ENCODE measurements at regions not wholly inside any gene's neighbourhood (a gene's known extent, or its start where the extent isn't known, plus 50 kb on each side); places are given as distances from the start of the nearest gene placed in this dataset.

DNA sequence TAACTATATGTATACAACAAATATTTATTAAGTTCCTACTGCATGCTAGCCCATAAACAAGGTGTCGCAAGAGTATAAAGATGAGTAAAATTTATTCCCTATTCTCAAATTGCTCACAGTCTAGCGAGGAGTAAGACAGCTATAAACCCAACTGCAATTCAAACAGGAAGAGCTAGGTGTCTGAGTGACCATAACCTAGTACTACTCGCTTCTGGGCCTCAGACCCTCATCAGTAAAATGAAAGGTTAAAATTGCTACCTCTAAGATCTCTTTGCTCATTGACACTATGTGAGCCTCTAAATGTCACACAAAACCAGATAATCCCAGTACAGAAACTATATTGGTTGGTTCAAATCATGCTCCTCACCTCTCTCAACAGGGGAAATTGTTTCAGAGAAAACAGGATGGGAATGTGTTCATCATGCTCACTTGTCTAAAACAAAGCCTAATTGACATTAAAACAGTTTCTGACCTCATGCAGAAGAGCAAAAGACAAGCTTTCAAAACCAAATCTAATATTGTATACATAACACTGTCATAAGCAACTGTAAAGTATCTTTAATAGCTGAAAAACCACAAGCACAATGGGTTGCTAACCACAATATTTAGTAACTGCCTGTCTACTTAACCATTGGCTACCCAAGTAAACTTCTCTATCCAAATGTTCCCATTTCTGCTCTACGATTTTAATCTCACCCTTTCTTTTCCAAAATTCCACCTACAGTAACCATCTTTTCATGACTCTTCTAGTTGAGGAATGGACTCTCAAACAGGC, 264.6 kb upstream of the FMR1 start:
- no peak overlapping the region for H3K27ac ChIP-seq
- no peaks in the 10 kb centered on the region for H3K36me3 ChIP-seq (ENCODE audit: insufficient read depth in 1 of 2, low read depth in 1 of 2)
- ATAC-seq = no peak
- H3K27me3 ChIP-seq (ENCODE audit: insufficient read depth in 3 of 3, low read length in 2 of 3) = no peaks in the 10 kb centered on the region
- no peaks in the 10 kb centered on the region for H3K4me1 ChIP-seq
- 68 to 75% (median 73%) methylated on average over 4 of the region's 4 CpGs for WGBS, 3 donors
- DNase-seq = no peak
- TF ChIP-seq, protein P1, sequence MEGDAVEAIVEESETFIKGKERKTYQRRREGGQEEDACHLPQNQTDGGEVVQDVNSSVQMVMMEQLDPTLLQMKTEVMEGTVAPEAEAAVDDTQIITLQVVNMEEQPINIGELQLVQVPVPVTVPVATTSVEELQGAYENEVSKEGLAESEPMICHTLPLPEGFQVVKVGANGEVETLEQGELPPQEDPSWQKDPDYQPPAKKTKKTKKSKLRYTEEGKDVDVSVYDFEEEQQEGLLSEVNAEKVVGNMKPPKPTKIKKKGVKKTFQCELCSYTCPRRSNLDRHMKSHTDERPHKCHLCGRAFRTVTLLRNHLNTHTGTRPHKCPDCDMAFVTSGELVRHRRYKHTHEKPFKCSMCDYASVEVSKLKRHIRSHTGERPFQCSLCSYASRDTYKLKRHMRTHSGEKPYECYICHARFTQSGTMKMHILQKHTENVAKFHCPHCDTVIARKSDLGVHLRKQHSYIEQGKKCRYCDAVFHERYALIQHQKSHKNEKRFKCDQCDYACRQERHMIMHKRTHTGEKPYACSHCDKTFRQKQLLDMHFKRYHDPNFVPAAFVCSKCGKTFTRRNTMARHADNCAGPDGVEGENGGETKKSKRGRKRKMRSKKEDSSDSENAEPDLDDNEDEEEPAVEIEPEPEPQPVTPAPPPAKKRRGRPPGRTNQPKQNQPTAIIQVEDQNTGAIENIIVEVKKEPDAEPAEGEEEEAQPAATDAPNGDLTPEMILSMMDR (IDR thresholded peaks at IDR 0.05) = no peak
- H3K4me3 ChIP-seq = no peak overlapping the region
- intact Hi-C loops (cut with DNase I) = no loop called here
- H3K9me3 ChIP-seq = no peaks in the 10 kb centered on the region

DNA sequence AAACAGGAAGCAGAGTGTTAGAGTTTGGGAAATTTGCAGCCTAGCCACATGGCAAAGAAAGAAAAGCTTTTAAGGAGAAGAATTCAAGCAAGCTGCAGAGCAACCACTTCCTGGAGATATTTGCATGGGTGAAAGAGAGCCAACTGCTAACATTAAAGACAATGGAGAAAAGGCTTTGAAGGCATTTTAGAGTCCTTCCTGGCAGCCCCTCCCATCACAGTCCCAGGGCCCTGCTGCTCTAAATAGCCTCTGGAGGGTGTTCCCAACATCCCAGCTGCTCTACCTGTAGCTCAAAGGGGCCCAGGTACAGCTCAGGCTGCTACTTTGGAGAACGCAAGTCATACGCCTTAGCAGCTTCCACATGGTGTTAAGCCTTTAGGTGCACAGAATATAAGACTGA, 235.9 kb upstream of the FMR1 start:
- intact Hi-C loops (cut with DNase I) = no loop called here
- Histone ChIP-seq H3K27ac (no peak overlapping the region), H3K27me3 (ENCODE audit: insufficient read depth in 3 of 3, low read length in 2 of 3) (no peaks in the 10 kb centered on the region), H3K4me1 (no peaks in the 10 kb centered on the region), H3K4me3 (no peak overlapping the region), H3K36me3 (ENCODE audit: insufficient read depth in 1 of 2, low read depth in 1 of 2) (no peaks in the 10 kb centered on the region), H3K9me3 (no peaks in the 10 kb centered on the region)
- TF ChIP-seq, protein P1 (IDR thresholded peaks at IDR 0.05) = no peak
- DNase-seq = no peak
- WGBS, 3 donors = 94 to 97% (median 95%) methylated on average over 2 of the region's 2 CpGs
- no peak for ATAC-seq

DNA sequence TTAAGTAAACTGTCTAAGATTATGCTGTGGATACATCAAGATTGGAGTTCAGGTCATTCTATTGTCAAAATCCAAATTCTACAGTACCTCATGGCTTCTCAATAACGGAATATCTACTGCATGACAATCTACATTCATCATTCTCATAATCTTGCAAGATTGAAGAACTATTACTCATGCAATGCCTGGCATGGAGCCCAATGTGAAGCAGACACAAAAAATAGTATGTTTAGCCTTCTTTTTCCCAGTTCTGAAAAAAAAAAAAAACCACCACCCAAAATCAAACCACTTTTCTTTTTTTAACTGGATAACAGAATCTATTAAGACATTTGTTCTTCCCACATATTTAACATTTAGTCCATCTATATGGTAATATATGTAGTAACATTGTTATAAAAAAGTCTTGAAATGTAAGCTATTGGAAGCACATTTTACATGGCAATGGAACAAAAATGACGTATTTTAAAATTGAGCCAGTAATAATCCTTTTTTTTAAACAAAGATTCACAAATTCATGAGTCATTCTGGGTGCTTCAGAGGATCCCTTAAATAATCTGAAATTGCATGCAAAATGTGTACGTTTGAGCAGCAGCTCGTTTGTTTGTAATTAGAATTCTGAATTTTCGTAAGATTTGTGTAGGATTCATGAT, 232.2 kb upstream of the FMR1 start:
- TF ChIP-seq, protein P1 (IDR thresholded peaks at IDR 0.05) = no peak
- WGBS, 3 donors = 48 to 72% (median 67%) methylated on average over 5 of the region's 5 CpGs
- H3K9me3 ChIP-seq = no peaks in the 10 kb centered on the region
- H3K36me3 ChIP-seq (ENCODE audit: insufficient read depth in 1 of 2, low read depth in 1 of 2) = no peaks in the 10 kb centered on the region
- H3K4me3 ChIP-seq = no peak overlapping the region
- intact Hi-C loops (cut with DNase I) = no loop called here
- H3K4me1 ChIP-seq = no peaks in the 10 kb centered on the region
- no peaks in the 10 kb centered on the region for H3K27me3 ChIP-seq (ENCODE audit: insufficient read depth in 3 of 3, low read length in 2 of 3)
- no peak for ATAC-seq
- no peak for DNase-seq
- no peak overlapping the region for H3K27ac ChIP-seq

DNA sequence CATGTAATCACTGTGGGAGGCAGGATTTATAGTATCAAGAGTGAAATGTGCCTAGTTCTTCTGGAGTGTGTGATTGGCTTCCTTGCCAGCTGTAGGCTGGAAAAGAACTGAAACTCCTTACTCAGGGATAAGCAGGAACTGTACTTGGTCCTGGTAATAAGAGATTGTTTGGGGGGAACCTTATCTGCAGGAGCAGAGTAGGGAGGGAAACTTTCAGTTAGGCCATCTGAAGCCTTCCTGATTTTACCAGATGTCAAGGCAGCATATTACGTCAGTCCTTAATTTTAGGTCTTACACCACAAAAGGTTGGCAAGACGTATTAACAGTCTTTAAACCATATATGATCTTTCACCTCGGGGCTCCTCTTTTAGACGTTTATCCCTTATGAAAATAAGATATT, 231.5 kb upstream of the FMR1 start:
- TF ChIP-seq, protein P1 (IDR thresholded peaks at IDR 0.05) = no peak
- Histone ChIP-seq H3K4me1 (no peaks in the 10 kb centered on the region), H3K9me3 (no peaks in the 10 kb centered on the region), H3K36me3 (ENCODE audit: insufficient read depth in 1 of 2, low read depth in 1 of 2) (no peaks in the 10 kb centered on the region), H3K27ac (no peak overlapping the region), H3K27me3 (ENCODE audit: insufficient read depth in 3 of 3, low read length in 2 of 3) (no peaks in the 10 kb centered on the region), H3K4me3 (no peak overlapping the region)
- intact Hi-C loops (cut with DNase I) = no loop called here
- no peak for ATAC-seq
- 53 to 68% (median 56%) methylated on average over 4 of the region's 4 CpGs for WGBS, 3 donors
- DNase-seq = no peak
